HG03064 (cell line): ENCODE measurements at regions not wholly inside any gene's neighbourhood (a gene's known extent, or its start where the extent isn't known, plus 50 kb on each side); places are given as distances from the start of the nearest gene placed in this dataset.

Experiments
- ATAC-seq: cut with Tn5 transposase; IDR thresholded peaks from one replicate; pipeline ENCODE4 v1.9.1; 2021; ENCODE audit warnings: low read depth; ENCODE audit not compliant: unreplicated experiment

- ATAC-seq = no peak
These were observed 147.0 kb upstream of the RBFOX1 start for GRCh38 chr16:7185689-7186088.

- no peak for ATAC-seq
These were observed 147.5 kb upstream of the RBFOX1 start for GRCh38 chr16:7185165-7185564.

GRCh38 chr16:7183768-7184167, 148.9 kb upstream of the RBFOX1 start:
- no peak for ATAC-seq

- ATAC-seq = no peak
These were observed 150.0 kb upstream of the RBFOX1 start for GRCh38 chr16:7182510-7183109.

GRCh38 chr16:7177875-7178274, 154.8 kb upstream of the RBFOX1 start:
- ATAC-seq = no peak

GRCh38 chr16:7171151-7171550, 161.5 kb upstream of the RBFOX1 start:
- no peak for ATAC-seq

- no peak for ATAC-seq
These were observed 165.0 kb upstream of the RBFOX1 start for GRCh38 chr16:7167626-7168025.

- no peak for ATAC-seq
These were observed 170.8 kb upstream of the RBFOX1 start for GRCh38 chr16:7161891-7162290.

- ATAC-seq = no peak
These were observed 172.6 kb upstream of the RBFOX1 start for GRCh38 chr16:7160093-7160492.

- ATAC-seq = no peak
These were observed 174.2 kb upstream of the RBFOX1 start for GRCh38 chr16:7158481-7158880.

- no peak for ATAC-seq
These were observed 182.4 kb upstream of the RBFOX1 start for GRCh38 chr16:7150230-7150629.

GRCh38 chr16:7148606-7149005, 184.0 kb upstream of the RBFOX1 start:
- no peak for ATAC-seq

- no peak for ATAC-seq
These were observed 191.7 kb upstream of the RBFOX1 start for GRCh38 chr16:7140899-7141298.

- ATAC-seq = no peak
These were observed 194.9 kb upstream of the RBFOX1 start for GRCh38 chr16:7137560-7138330.

- ATAC-seq = no peak
These were observed 200.2 kb upstream of the RBFOX1 start for GRCh38 chr16:7132465-7132864.

GRCh38 chr16:7124701-7125100, 207.9 kb upstream of the RBFOX1 start:
- no peak for ATAC-seq

GRCh38 chr16:7124242-7124641, 208.4 kb upstream of the RBFOX1 start:
- no peak for ATAC-seq

- ATAC-seq = no peak
These were observed 215.9 kb upstream of the RBFOX1 start for GRCh38 chr16:7116734-7117133.

- no peak for ATAC-seq
These were observed 216.7 kb upstream of the RBFOX1 start for GRCh38 chr16:7115898-7116297.

GRCh38 chr16:7113949-7114348, 218.7 kb upstream of the RBFOX1 start:
- ATAC-seq = no peak

- no peak for ATAC-seq
These were observed 219.2 kb upstream of the RBFOX1 start for GRCh38 chr16:7113395-7113794.

- no peak for ATAC-seq
These were observed 221.4 kb upstream of the RBFOX1 start for GRCh38 chr16:7111265-7111664.
